ENCODE measurements at regions not wholly inside any gene's neighbourhood (a gene's known extent, or its start where the extent isn't known, plus 50 kb on each side); places are given as distances from the start of the nearest gene placed in this dataset.
A peak's percentile ranks its signal among the peaks of the same experiment; 100 is the strongest.

DNA sequence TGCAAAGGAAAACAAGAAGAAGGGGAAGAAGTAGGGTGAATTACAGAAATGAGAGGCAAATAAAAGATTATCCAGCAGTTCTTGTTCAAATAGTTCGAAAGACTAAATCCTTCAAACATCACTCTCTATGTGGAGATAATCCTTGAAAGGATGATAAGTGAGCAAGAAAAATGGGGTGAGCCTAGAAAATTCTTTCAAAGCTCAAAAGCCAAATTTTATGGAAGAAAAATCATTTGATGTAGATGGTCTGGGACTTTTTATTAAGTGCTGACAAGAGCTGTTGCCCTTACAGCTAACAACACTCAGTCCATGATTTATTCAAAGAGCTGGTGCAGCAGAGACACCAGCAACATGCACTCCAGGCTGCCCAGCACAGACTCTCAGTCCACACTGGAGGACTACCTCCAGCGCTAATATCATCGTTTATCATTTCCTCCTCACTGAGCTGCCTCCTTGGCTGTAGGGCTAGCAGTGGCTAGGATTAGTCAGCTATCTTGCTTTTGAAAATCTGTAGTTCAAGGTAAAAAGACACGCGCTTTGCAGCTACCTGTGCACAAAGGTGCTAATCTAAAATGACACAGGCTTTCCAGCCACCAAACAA is 264.8 kb upstream of the KIF2A start:
- TF ChIP-seq, protein P1, sequence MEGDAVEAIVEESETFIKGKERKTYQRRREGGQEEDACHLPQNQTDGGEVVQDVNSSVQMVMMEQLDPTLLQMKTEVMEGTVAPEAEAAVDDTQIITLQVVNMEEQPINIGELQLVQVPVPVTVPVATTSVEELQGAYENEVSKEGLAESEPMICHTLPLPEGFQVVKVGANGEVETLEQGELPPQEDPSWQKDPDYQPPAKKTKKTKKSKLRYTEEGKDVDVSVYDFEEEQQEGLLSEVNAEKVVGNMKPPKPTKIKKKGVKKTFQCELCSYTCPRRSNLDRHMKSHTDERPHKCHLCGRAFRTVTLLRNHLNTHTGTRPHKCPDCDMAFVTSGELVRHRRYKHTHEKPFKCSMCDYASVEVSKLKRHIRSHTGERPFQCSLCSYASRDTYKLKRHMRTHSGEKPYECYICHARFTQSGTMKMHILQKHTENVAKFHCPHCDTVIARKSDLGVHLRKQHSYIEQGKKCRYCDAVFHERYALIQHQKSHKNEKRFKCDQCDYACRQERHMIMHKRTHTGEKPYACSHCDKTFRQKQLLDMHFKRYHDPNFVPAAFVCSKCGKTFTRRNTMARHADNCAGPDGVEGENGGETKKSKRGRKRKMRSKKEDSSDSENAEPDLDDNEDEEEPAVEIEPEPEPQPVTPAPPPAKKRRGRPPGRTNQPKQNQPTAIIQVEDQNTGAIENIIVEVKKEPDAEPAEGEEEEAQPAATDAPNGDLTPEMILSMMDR (conservative IDR thresholded peaks at IDR 0.05): no peak
- H3K36me3 Mint-ChIP-seq (ENCODE audit: low read depth): no peaks in the 10 kb centered on the region
- no peaks in the 10 kb centered on the region for H3K27me3 Mint-ChIP-seq (ENCODE audit: insufficient read depth)
- Histone ChIP-seq H3K36me3 (ENCODE audit: control insufficient read depth, insufficient read depth, low read length) (no peaks in the 10 kb centered on the region), H3K27me3 (ENCODE audit: control insufficient read depth, insufficient read depth, low read length, poor library complexity, severe bottlenecking) (no peaks in the 10 kb centered on the region), H3K27ac (ENCODE audit: low read depth, low read length) (no peak overlapping the region), H3K4me1 (ENCODE audit: control insufficient read depth, insufficient read depth, low read length) (peaks cover 5% of the 10 kb centered on the region), H3K9ac (ENCODE audit: extremely low read depth, low read length, poor library complexity, severe bottlenecking) (no peak overlapping the region), H3K4me3 (ENCODE audit: low read length) (no peak overlapping the region), H3K9me3 (ENCODE audit: control insufficient read depth, low read length) (peaks cover 4% of the 10 kb centered on the region)
- no peak for DNase-seq
- H3K4me3 Mint-ChIP-seq: no peak overlapping the region
- peaks cover 3% of the 10 kb centered on the region for H3K9me3 Mint-ChIP-seq
- whole genome bisulfite sequencing, 2 experiments (ENCODE audit: insufficient coverage in 1 of 2, insufficient read length in 1 of 2): 83 to 86% methylated on average over 4 to 5 of the region's 5 CpGs
- peaks cover 54% of the 10 kb centered on the region for H3K4me1 Mint-ChIP-seq
- H3K27ac Mint-ChIP-seq: no peak overlapping the region

DNA sequence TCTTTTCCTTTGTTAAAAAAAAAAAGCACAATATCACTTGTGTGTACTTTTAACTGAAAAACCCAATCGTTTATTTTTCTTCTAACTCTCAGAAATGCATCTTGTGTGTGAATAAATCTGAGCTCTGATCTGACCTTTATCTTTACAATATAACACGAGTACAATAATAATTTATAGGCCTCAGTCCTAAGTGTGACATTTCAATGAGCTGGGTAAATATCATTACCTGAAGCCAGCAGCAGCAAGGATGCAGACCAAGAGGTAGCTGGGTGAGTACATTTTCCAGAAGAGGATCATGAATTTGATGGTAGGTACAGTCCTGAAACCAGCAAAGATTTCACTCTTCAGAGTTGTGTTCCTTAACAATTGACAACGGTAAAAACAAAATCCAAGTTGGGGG is 264.0 kb upstream of the KIF2A start:
- Histone ChIP-seq H3K36me3 (ENCODE audit: control insufficient read depth, insufficient read depth, low read length) (no peaks in the 10 kb centered on the region), H3K4me1 (ENCODE audit: control insufficient read depth, insufficient read depth, low read length) (peaks cover 5% of the 10 kb centered on the region), H3K27me3 (ENCODE audit: control insufficient read depth, insufficient read depth, low read length, poor library complexity, severe bottlenecking) (no peaks in the 10 kb centered on the region), H3K4me3 (ENCODE audit: low read length) (no peak overlapping the region), H3K9me3 (ENCODE audit: control insufficient read depth, low read length) (peaks cover 6% of the 10 kb centered on the region), H3K27ac (ENCODE audit: low read depth, low read length) (no peak overlapping the region), H3K9ac (ENCODE audit: extremely low read depth, low read length, poor library complexity, severe bottlenecking) (no peak overlapping the region)
- H3K4me1 Mint-ChIP-seq: peaks cover 54% of the 10 kb centered on the region
- no peaks in the 10 kb centered on the region for H3K27me3 Mint-ChIP-seq (ENCODE audit: insufficient read depth)
- DNase-seq: no peak
- TF ChIP-seq, protein P1 (conservative IDR thresholded peaks at IDR 0.05): no peak
- peaks cover 3% of the 10 kb centered on the region for H3K9me3 Mint-ChIP-seq
- no peak overlapping the region for H3K27ac Mint-ChIP-seq
- H3K36me3 Mint-ChIP-seq (ENCODE audit: low read depth): no peaks in the 10 kb centered on the region
- no peak overlapping the region for H3K4me3 Mint-ChIP-seq
- 80 to 90% methylated on average over 1 to 3 of the region's 3 CpGs for WGBS, 2 experiments (ENCODE audit: insufficient coverage in 1 of 2, insufficient read length in 1 of 2)

DNA sequence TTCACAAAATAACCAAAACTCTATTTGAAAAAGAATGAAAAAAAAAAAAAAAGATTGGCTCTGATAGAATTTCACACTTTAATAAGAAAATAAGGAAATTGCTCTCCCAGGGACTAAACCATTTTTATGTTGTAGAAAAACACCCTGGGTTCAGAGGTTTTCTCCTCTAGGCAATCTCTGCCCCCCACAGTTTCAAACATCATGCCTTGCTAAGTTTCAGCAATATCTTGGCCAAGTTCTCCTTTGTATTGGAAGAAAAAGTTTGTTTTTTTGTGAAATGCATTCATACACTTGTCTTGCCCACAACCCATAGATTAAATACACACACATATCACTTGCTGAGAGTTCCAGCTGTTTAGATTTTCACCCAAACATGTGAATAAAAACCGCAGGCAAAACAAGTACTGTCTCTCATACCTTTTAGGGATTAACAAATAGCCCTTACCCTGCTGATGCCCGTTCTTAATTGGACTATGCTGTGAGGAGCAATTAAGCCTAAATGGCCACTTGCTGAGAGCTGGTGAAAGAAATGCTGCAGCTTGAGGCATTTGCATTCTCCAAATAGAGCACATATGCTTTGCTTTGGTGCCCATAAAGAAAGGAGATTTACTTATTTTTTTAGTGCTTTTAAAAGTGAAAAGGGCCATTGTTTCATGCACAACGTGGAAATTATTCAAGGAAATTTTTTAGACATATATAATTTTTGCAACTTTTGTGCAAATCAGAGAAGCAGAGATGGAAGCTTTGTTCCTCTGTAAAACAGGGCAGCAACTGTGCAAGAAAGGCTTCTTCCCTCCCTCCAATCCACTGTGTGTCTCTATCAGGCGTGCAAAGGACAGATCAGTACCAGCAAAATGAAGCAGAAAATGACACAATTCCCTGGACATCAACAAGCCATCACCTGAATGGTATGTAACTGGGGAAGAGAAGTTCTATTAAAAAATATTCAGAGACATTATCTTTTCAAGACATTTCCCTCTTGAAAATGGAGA is 262.4 kb upstream of the KIF2A start:
- H3K27ac ChIP-seq (ENCODE audit: low read depth, low read length): no peak overlapping the region
- peak overlapping the region; percentile 45 for H3K27ac Mint-ChIP-seq

More for the DNA sequence above, 262.4 kb upstream of the KIF2A start:
- H3K4me1 ChIP-seq (ENCODE audit: control insufficient read depth, insufficient read depth, low read length): peaks cover 5% of the 10 kb centered on the region
- no peaks in the 10 kb centered on the region for H3K27me3 Mint-ChIP-seq (ENCODE audit: insufficient read depth)
- H3K36me3 ChIP-seq (ENCODE audit: control insufficient read depth, insufficient read depth, low read length): no peaks in the 10 kb centered on the region
- no peak overlapping the region for H3K9ac ChIP-seq (ENCODE audit: extremely low read depth, low read length, poor library complexity, severe bottlenecking)
- no peaks in the 10 kb centered on the region for H3K27me3 ChIP-seq (ENCODE audit: control insufficient read depth, insufficient read depth, low read length, poor library complexity, severe bottlenecking)
- peaks cover 6% of the 10 kb centered on the region for H3K9me3 ChIP-seq (ENCODE audit: control insufficient read depth, low read length)
- peak overlapping the region; percentile 20 for H3K4me3 ChIP-seq (ENCODE audit: low read length)
- H3K4me1 Mint-ChIP-seq: peaks cover 42% of the 10 kb centered on the region
- peak; percentile 89 for DNase-seq
- no peak overlapping the region for H3K4me3 Mint-ChIP-seq
- H3K36me3 Mint-ChIP-seq (ENCODE audit: low read depth): no peaks in the 10 kb centered on the region
- WGBS, 2 experiments (ENCODE audit: insufficient coverage in 1 of 2, insufficient read length in 1 of 2): 0 to 4% methylated on average over 2 to 4 of the region's 4 CpGs
- TF ChIP-seq, protein P1 (conservative IDR thresholded peaks at IDR 0.05): no peak
- peaks cover 6% of the 10 kb centered on the region for H3K9me3 Mint-ChIP-seq
